ENCODE measurements at regions not wholly inside any gene's neighbourhood (a gene's known extent, or its start where the extent isn't known, plus 50 kb on each side); places are given as distances from the start of the nearest gene placed in this dataset.
A peak's percentile ranks its signal among the peaks of the same experiment; 100 is the strongest.

- DNase-seq: no peak
These were observed 179.4 kb downstream of the IRS1 start for GRCh38 chr2:226620176-226620575.

- DNase-seq: no peak
These were observed 179.9 kb downstream of the IRS1 start for GRCh38 chr2:226619707-226620106.

GRCh38 chr2:226618875-226619605 is 180.6 kb downstream of the IRS1 start:
- peak; percentile 60 for DNase-seq

GRCh38 chr2:226618544-226618874 is 181.1 kb downstream of the IRS1 start:
- no peak for DNase-seq

GRCh38 chr2:226615891-226616290 is 183.7 kb downstream of the IRS1 start:
- DNase-seq: no peak

GRCh38 chr2:226611944-226612318 is 187.7 kb downstream of the IRS1 start:
- DNase-seq: peak; percentile 53

- DNase-seq: no peak
These were observed 188.2 kb downstream of the IRS1 start for GRCh38 chr2:226611196-226611943.

GRCh38 chr2:226609366-226609765 is 190.3 kb downstream of the IRS1 start:
- peak; percentile 81 for DNase-seq

- no peak for DNase-seq
These were observed 191.2 kb downstream of the IRS1 start for GRCh38 chr2:226608451-226608850.

- no peak for DNase-seq
These were observed 192.2 kb downstream of the IRS1 start for GRCh38 chr2:226607379-226607778.

- no peak for DNase-seq
These were observed 194.0 kb downstream of the IRS1 start for GRCh38 chr2:226605642-226606041.

- DNase-seq: no peak
These were observed 196.0 kb downstream of the IRS1 start for GRCh38 chr2:226603606-226604005.

GRCh38 chr2:226601881-226602662 is 197.5 kb downstream of the IRS1 start:
- peak; percentile 69 for DNase-seq

- no peak for DNase-seq
These were observed 198.8 kb downstream of the IRS1 start for GRCh38 chr2:226600802-226601201.

- peak; percentile 79 for DNase-seq
These were observed 199.4 kb downstream of the IRS1 start for GRCh38 chr2:226600184-226600583.

GRCh38 chr2:226589043-226589442 is 210.6 kb downstream of the IRS1 start:
- DNase-seq: no peak

GRCh38 chr2:226585130-226585561 is 214.5 kb downstream of the IRS1 start:
- DNase-seq: no peak

GRCh38 chr2:226584518-226585055 is 215.0 kb downstream of the IRS1 start:
- peak; percentile 57 for DNase-seq

GRCh38 chr2:226583715-226584114 is 215.9 kb downstream of the IRS1 start:
- peak; percentile 93 for DNase-seq

GRCh38 chr2:226581661-226582060 is 218.0 kb downstream of the IRS1 start:
- DNase-seq: peak; percentile 45

GRCh38 chr2:226581004-226581403 is 218.6 kb downstream of the IRS1 start:
- DNase-seq: no peak

- peak; percentile 48 for DNase-seq
These were observed 219.2 kb downstream of the IRS1 start for GRCh38 chr2:226580403-226580802.

GRCh38 chr2:226579519-226579918 is 220.1 kb downstream of the IRS1 start:
- DNase-seq: peak; percentile 76
